ENCODE measurements at regions not wholly inside any gene's neighbourhood (a gene's known extent, or its start where the extent isn't known, plus 50 kb on each side); places are given as distances from the start of the nearest gene placed in this dataset.

- Histone ChIP-seq H3K27me3 (no peaks in the 10 kb centered on the region), H3K27ac (no peak overlapping the region), H3K4me1 (no peaks in the 10 kb centered on the region), H3K4me3 (no peak overlapping the region), H3K9me3 (no peaks in the 10 kb centered on the region), H3K36me3 (no peaks in the 10 kb centered on the region)
- TF ChIP-seq, protein P1, sequence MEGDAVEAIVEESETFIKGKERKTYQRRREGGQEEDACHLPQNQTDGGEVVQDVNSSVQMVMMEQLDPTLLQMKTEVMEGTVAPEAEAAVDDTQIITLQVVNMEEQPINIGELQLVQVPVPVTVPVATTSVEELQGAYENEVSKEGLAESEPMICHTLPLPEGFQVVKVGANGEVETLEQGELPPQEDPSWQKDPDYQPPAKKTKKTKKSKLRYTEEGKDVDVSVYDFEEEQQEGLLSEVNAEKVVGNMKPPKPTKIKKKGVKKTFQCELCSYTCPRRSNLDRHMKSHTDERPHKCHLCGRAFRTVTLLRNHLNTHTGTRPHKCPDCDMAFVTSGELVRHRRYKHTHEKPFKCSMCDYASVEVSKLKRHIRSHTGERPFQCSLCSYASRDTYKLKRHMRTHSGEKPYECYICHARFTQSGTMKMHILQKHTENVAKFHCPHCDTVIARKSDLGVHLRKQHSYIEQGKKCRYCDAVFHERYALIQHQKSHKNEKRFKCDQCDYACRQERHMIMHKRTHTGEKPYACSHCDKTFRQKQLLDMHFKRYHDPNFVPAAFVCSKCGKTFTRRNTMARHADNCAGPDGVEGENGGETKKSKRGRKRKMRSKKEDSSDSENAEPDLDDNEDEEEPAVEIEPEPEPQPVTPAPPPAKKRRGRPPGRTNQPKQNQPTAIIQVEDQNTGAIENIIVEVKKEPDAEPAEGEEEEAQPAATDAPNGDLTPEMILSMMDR (IDR thresholded peaks at IDR 0.05), result no peak
- no peak for TF ChIP-seq EP300 (IDR thresholded peaks at IDR 0.05)
- no peak for TF ChIP-seq POLR2AphosphoS5 (IDR thresholded peaks at IDR 0.05)
- TF ChIP-seq POLR2A (IDR thresholded peaks at IDR 0.05), result no peak
- no peak for DNase-seq
- no peak for ATAC-seq (ENCODE audit: low FRiP score in 2 of 2)
- 78 to 80% methylated on average over 1 of the region's 1 CpG for WGBS, 2 donors
Observed at GRCh38 chr13:67752759-67753158, 522.6 kb upstream of the PCDH9 start.

GRCh38 chr13:67742478-67742877 is 512.3 kb upstream of the PCDH9 start:
- DNase-seq (no peak), ATAC-seq (ENCODE audit: low FRiP score in 2 of 2) (no peak)
- H3K4me3 ChIP-seq, result no peak overlapping the region
- H3K9me3 ChIP-seq, result no peaks in the 10 kb centered on the region
- H3K4me1 ChIP-seq, result no peaks in the 10 kb centered on the region
- TF ChIP-seq, protein P1 (IDR thresholded peaks at IDR 0.05), result no peak
- TF ChIP-seq POLR2AphosphoS5 (IDR thresholded peaks at IDR 0.05) (no peak), EP300 (IDR thresholded peaks at IDR 0.05) (no peak), POLR2A (IDR thresholded peaks at IDR 0.05) (no peak)
- H3K36me3 ChIP-seq, result no peaks in the 10 kb centered on the region
- H3K27ac ChIP-seq, result no peak overlapping the region
- H3K27me3 ChIP-seq, result no peaks in the 10 kb centered on the region
- WGBS, 2 donors, result 43 to 45% methylated on average over 2 of the region's 2 CpGs

DNA sequence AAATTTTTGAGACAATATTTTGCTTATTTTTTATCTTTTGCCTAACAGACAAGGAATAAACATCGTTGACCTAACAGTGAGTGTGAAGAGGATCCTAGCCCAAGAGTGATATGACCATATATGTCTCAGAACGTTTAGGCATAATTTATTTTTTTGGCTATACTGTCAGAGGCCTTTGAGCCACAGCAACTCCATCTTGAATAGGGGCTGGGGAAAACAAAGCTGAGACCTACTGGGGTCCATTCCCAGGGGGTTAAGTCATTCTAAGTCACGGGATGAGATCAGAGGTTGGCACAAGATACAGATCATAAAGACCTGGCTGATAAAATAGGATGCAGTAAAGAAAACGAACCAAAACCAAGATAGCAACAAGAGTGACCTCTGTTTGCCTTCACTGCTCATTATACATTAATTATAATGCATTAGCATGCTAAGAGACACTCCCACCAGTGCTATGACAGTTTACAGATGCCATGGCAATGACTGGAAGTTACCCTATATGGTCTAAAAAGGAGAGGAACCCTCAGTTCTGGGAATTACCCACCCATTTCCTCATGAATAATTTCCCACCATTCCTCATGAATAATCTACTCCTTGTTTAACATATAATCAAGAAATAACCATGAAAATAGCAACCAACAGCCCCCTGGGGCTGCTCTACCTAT is 510.9 kb upstream of the PCDH9 start:
- H3K9me3 ChIP-seq, result no peaks in the 10 kb centered on the region
- WGBS, 2 donors, result 46 to 51% methylated on average over 4 of the region's 4 CpGs
- ATAC-seq (ENCODE audit: low FRiP score in 2 of 2) (no peak), DNase-seq (no peak)
- no peaks in the 10 kb centered on the region for H3K4me1 ChIP-seq
- no peaks in the 10 kb centered on the region for H3K27me3 ChIP-seq
- H3K27ac ChIP-seq, result no peak overlapping the region
- no peak overlapping the region for H3K4me3 ChIP-seq
- no peaks in the 10 kb centered on the region for H3K36me3 ChIP-seq
- TF ChIP-seq POLR2A (IDR thresholded peaks at IDR 0.05) (no peak), EP300 (IDR thresholded peaks at IDR 0.05) (no peak), POLR2AphosphoS5 (IDR thresholded peaks at IDR 0.05) (no peak)
- TF ChIP-seq, protein P1 (IDR thresholded peaks at IDR 0.05), result no peak

GRCh38 chr13:67736646-67737420 is 506.7 kb upstream of the PCDH9 start:
- Histone ChIP-seq H3K27ac (no peak overlapping the region), H3K9me3 (no peaks in the 10 kb centered on the region), H3K4me1 (no peaks in the 10 kb centered on the region), H3K36me3 (no peaks in the 10 kb centered on the region), H3K27me3 (no peaks in the 10 kb centered on the region), H3K4me3 (no peak overlapping the region)
- TF ChIP-seq POLR2A (IDR thresholded peaks at IDR 0.05), result no peak
- TF ChIP-seq, protein P1 (IDR thresholded peaks at IDR 0.05), result no peak
- no peak for TF ChIP-seq EP300 (IDR thresholded peaks at IDR 0.05)
- WGBS, 2 donors, result 51 to 56% methylated on average over 4 of the region's 4 CpGs
- no peak for ATAC-seq (ENCODE audit: low FRiP score in 2 of 2)
- DNase-seq, result no peak

All from upper lobe of left lung (tissue), 6 donors.